GM12872 (cell line): ENCODE measurements at regions not wholly inside any gene's neighbourhood (a gene's known extent, or its start where the extent isn't known, plus 50 kb on each side); places are given as distances from the start of the nearest gene placed in this dataset.

Source experiments
- CTCF ChIP-seq: IDR thresholded peaks from 3 replicates; pipeline ENCODE4 v1.5.1; 2011; ENCODE audit warnings: low read depth, mild to moderate bottlenecking, low read length, moderate library complexity; ENCODE audit not compliant: insufficient read depth

- TF ChIP-seq CTCF: no peak
Observed at GRCh38 chr1:201647722-201648065, 108.8 kb downstream of the NAV1 start.

- TF ChIP-seq CTCF: no peak
Observed at GRCh38 chr1:201648066-201648906, 109.4 kb downstream of the NAV1 start.

GRCh38 chr1:201648907-201649721 lies 110.2 kb downstream of the NAV1 start:
- TF ChIP-seq CTCF: no peak

GRCh38 chr1:201649761-201650622 lies 111.1 kb downstream of the NAV1 start:
- TF ChIP-seq CTCF: no peak

GRCh38 chr1:201650623-201650933 lies 111.7 kb downstream of the NAV1 start:
- TF ChIP-seq CTCF: no peak

GRCh38 chr1:201652181-201652580 lies 113.3 kb downstream of the NAV1 start:
- TF ChIP-seq CTCF: no peak

- TF ChIP-seq CTCF: no peak
Observed at GRCh38 chr1:201653233-201653632, 114.3 kb downstream of the NAV1 start.
